Upper lobe of left lung (tissue), 6 donors: ENCODE measurements at regions not wholly inside any gene's neighbourhood (a gene's known extent, or its start where the extent isn't known, plus 50 kb on each side); places are given as distances from the start of the nearest gene placed in this dataset.
"Not testable (repeated sequence)": the region's sequence is repeated elsewhere in the genome, so short reads cannot be mapped to it uniquely, and the experiment has no call there.

Experiments used
- ATAC-seq, 2 donors: fragments of 200-7000 bp; cut with Tn5 transposase; one replicate each; pipeline ENCODE4 v1.9.1; 2022; ENCODE audit warnings: mild to moderate bottlenecking in 2 of 2, moderate library complexity in 2 of 2; ENCODE audit not compliant: low FRiP score in 2 of 2
- DNase-seq, 2 donors: peaks; one replicate each; pipeline ENCODE4 v3.0.0-alpha.2; 2019 to 2020
- H3K27ac ChIP-seq, 4 donors: fragments of 200-600 bp; sonication (generic); one replicate each; pipeline ENCODE4 v1.5.1; 2016 to 2019
- H3K27me3 ChIP-seq, 4 donors: fragments of 200-600 bp; sonication (generic); one replicate each; pipeline ENCODE4 v1.5.1; 2017 to 2019
- H3K36me3 ChIP-seq, 4 donors: fragments of 200-600 bp; sonication (generic); one replicate each; pipeline ENCODE4 v1.5.1; 2016 to 2019
- H3K4me1 ChIP-seq, 4 donors: fragments of 200-600 bp; sonication (generic); one replicate each; pipeline ENCODE4 v1.5.1; 2018 to 2019
- H3K4me3 ChIP-seq, 4 donors: fragments of 200-600 bp; sonication (generic); one replicate each; pipeline ENCODE4 v1.5.1; 2017 to 2019; ENCODE audit warnings: mild to moderate bottlenecking in 2 of 4, moderate library complexity in 1 of 4
- H3K9me3 ChIP-seq, 4 donors: fragments of 200-600 bp; sonication (generic); one replicate each; pipeline ENCODE4 v1.5.1; 2018 to 2019
- CTCF ChIP-seq, 6 experiments: fragments of 450-650 bp in 4 of 6; fragments of 200-600 bp in 2 of 6; sonication (generic) in 2 of 6; IDR thresholded peaks; one replicate each; pipeline ENCODE4 v1.5.1; 2016 to 2019; ENCODE audit warnings: antibody characterized with exemption in 6 of 6
- EP300 ChIP-seq, 4 donors: sonication (generic); formaldehyde crosslinking; IDR thresholded peaks; one replicate each; pipeline ENCODE4 v1.5.1; 2017; ENCODE audit warnings: antibody characterized with exemption in 4 of 4, control low read depth in 2 of 4
- POLR2A ChIP-seq, 4 donors: fragments of 450-650 bp; IDR thresholded peaks; one replicate each; pipeline ENCODE4 v1.5.1; 2016 to 2017; ENCODE audit warnings: antibody characterized with exemption in 4 of 4, mild to moderate bottlenecking in 2 of 4
- POLR2AphosphoS5 ChIP-seq, 2 donors: sonication (generic); formaldehyde crosslinking; IDR thresholded peaks; one replicate each; pipeline ENCODE4 v1.5.1; 2017; ENCODE audit warnings: antibody characterized with exemption in 2 of 2
- WGBS, 2 donors: methylation state at CpG; one replicate each; pipeline ENCODE4 v1.1.5; 2017 to 2018; 5-methylcytosine and 5-hydroxymethylcytosine counted together
- donor health status: DM: no; HTN: no; CAD: no; lungs with moderate emphysema.
- donor health status: DM: no; HTN: yes; CAD: no; lungs with severe emphysema.

DNA sequence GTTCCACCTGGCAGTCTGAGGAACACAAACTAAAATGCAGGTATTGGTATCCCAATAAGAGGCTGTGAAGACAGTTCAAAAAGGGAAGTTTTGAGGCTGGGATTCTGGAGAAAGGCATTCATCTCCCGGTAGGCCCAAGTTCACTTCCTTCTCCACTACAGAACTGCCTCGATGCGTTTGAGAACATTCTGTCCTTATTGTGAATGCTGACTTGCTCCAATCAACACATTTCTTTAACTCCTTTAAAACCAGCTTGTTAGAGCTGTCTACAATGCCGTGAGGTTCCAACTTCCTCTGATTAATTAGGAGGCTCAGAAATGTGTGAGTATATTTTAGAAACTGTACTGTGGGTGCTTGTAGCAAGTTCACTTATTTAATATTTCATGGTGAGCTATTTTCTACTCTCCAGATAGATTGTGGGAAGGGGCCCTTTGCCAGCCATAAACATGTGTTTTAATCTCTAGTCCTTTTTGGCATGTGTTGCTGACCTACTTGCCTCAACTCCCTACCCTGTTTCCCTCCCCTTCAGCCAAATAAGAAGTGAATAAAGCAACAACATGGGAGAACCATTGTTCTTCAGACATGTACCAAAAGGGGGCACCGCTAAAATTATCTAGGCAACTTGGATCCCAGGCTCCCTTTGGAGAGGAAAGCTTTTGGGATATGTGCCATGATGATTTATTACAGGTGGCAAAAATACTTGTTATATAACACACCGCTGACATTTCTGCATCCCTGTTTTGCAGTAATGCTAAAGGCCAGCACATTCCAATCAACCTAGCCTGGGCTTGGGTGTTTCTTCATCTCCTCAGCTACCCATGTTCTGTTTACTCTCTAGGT lies 245.6 kb downstream of the BLID start:
- DNase-seq (no peak), ATAC-seq (peak in 1 of 2 donors; percentile 79)
- no peaks in the 10 kb centered on the region for H3K27me3 ChIP-seq
- no peak overlapping the region for H3K4me3 ChIP-seq
- no peaks in the 10 kb centered on the region for H3K9me3 ChIP-seq
- H3K36me3 ChIP-seq, result no peaks in the 10 kb centered on the region
- 50 to 54% methylated on average over 6 of the region's 6 CpGs for WGBS, 2 donors
- H3K4me1 ChIP-seq, result peaks cover 0 to 10% (median 4%) of the 10 kb centered on the region in 4 donors
- no peak for TF ChIP-seq POLR2AphosphoS5 (IDR thresholded peaks at IDR 0.05)
- TF ChIP-seq POLR2A (IDR thresholded peaks at IDR 0.05), result no peak
- TF ChIP-seq EP300 (IDR thresholded peaks at IDR 0.05), result no peak
- no peak for TF ChIP-seq CTCF (IDR thresholded peaks at IDR 0.05)
- peak overlapping the region in 1 of 4 donors; percentile 46 for H3K27ac ChIP-seq

- 72 to 77% methylated on average over 7 of the region's 7 CpGs for WGBS, 2 donors
- no peak for ATAC-seq
- Histone ChIP-seq H3K9me3 (no peaks in the 10 kb centered on the region), H3K4me3 (no peak overlapping the region), H3K27me3 (no peaks in the 10 kb centered on the region), H3K4me1 (peaks cover 0 to 10% (median 4%) of the 10 kb centered on the region in 4 donors), H3K27ac (no peak overlapping the region), H3K36me3 (no peaks in the 10 kb centered on the region)
- peak in 1 of 2 donors; percentile 31 for DNase-seq
- TF ChIP-seq POLR2AphosphoS5 (IDR thresholded peaks at IDR 0.05) (no peak), POLR2A (IDR thresholded peaks at IDR 0.05) (no peak), CTCF (IDR thresholded peaks at IDR 0.05) (no peak), EP300 (IDR thresholded peaks at IDR 0.05) (no peak)
These were observed 246.5 kb downstream of the BLID start for GRCh38 chr11:121869478-121869877.

DNA sequence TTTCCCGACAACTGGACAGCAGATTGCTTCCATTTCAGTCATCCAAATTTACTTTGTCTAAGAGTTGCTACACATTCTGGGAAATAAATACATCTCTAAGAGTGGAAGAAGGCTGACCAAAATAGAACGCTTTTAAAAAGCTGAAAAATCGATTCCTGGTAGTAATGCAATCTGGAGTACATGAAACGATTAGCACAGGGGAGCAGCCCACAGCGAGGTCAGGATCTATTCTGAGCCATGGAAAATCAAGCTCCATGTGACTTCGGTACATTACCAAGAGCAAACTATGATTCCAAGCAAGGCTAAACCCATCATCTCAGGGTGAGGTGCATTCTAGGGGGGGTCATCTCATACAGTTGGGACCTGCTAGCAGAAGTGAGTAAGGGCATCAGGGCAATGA lies 249.3 kb downstream of the BLID start:
- DNase-seq, result no peak
- peaks cover 0 to 10% (median 3%) of the 10 kb centered on the region in 4 donors for H3K4me1 ChIP-seq
- no peaks in the 10 kb centered on the region for H3K36me3 ChIP-seq
- no peaks in the 10 kb centered on the region for H3K27me3 ChIP-seq
- 88 to 93% methylated on average over 6 of the region's 6 CpGs for WGBS, 2 donors
- H3K27ac ChIP-seq, result no peak overlapping the region
- no peak overlapping the region for H3K4me3 ChIP-seq
- TF ChIP-seq EP300 (IDR thresholded peaks at IDR 0.05) (no peak), POLR2AphosphoS5 (IDR thresholded peaks at IDR 0.05) (no peak), POLR2A (IDR thresholded peaks at IDR 0.05) (no peak), CTCF (IDR thresholded peaks at IDR 0.05) (no peak)
- H3K9me3 ChIP-seq, result no peaks in the 10 kb centered on the region
- no peak for ATAC-seq

GRCh38 chr11:121864660-121865059 lies 251.4 kb downstream of the BLID start:
- no peaks in the 10 kb centered on the region for H3K4me1 ChIP-seq
- WGBS, 2 donors, result 81 to 92% methylated on average over 1 of the region's 1 CpG
- ATAC-seq (no peak), DNase-seq (no peak)
- H3K9me3 ChIP-seq, result no peaks in the 10 kb centered on the region
- no peak overlapping the region for H3K27ac ChIP-seq
- no peaks in the 10 kb centered on the region for H3K36me3 ChIP-seq
- H3K27me3 ChIP-seq, result no peaks in the 10 kb centered on the region
- TF ChIP-seq EP300 (IDR thresholded peaks at IDR 0.05) (no peak), CTCF (IDR thresholded peaks at IDR 0.05) (peak in 1 of 6 experiments; percentile 5)
- H3K4me3 ChIP-seq, result no peak overlapping the region

- WGBS, 2 donors, result 77 to 84% methylated on average over 4 of the region's 4 CpGs
- DNase-seq (no peak), ATAC-seq (no peak)
- TF ChIP-seq POLR2AphosphoS5 (IDR thresholded peaks at IDR 0.05), result no peak
- TF ChIP-seq EP300 (IDR thresholded peaks at IDR 0.05), result no peak
- no peak for TF ChIP-seq POLR2A (IDR thresholded peaks at IDR 0.05)
- no peak for TF ChIP-seq CTCF (IDR thresholded peaks at IDR 0.05)
- Histone ChIP-seq H3K36me3 (no peaks in the 10 kb centered on the region), H3K27me3 (no peaks in the 10 kb centered on the region), H3K4me3 (no peak overlapping the region), H3K9me3 (no peaks in the 10 kb centered on the region), H3K4me1 (no peaks in the 10 kb centered on the region), H3K27ac (no peak overlapping the region)
These were observed 252.9 kb downstream of the BLID start for GRCh38 chr11:121863126-121863525.

GRCh38 chr11:121855138-121855537 lies 260.9 kb downstream of the BLID start:
- WGBS, 2 donors, result 83 to 93% methylated on average over 10 of the region's 11 CpGs
- H3K4me3 ChIP-seq, H3K27ac ChIP-seq, H3K4me1 ChIP-seq, H3K36me3 ChIP-seq, H3K27me3 ChIP-seq, DNase-seq, ATAC-seq, H3K9me3 ChIP-seq: not testable (repeated sequence)
